RWPE2 (cell line): ENCODE measurements at regions not wholly inside any gene's neighbourhood (a gene's known extent, or its start where the extent isn't known, plus 50 kb on each side); places are given as distances from the start of the nearest gene placed in this dataset.

Experiments used
- ATAC-seq: fragments of 200-7000 bp; cut with Tn5 transposase; 3 replicates; pipeline ENCODE4 v1.9.1; 2021; ENCODE audit warnings: low read depth
- DNase-seq: peaks from one replicate; pipeline ENCODE4 v3.0.0-alpha.2; 2020; ENCODE audit warnings: low spot score
- H3K27ac ChIP-seq: fragments of 450-650 bp; 2 replicates; pipeline ENCODE4 v1.5.1; 2017; ENCODE audit warnings: mild to moderate bottlenecking; ENCODE audit not compliant: poor library complexity, severe bottlenecking
- H3K27me3 ChIP-seq: fragments of 250-450 bp; sonication (Bioruptor Pico); 2 replicates; pipeline ENCODE4 v1.5.1; 2021; ENCODE audit warnings: mild to moderate bottlenecking, moderate library complexity; ENCODE audit not compliant: insufficient read depth, poor library complexity, severe bottlenecking
- H3K36me3 ChIP-seq: fragments of 250-450 bp; sonication (Bioruptor Pico); 2 replicates; pipeline ENCODE4 v1.5.1; 2020; ENCODE audit warnings: low read depth, mild to moderate bottlenecking, moderate library complexity
- H3K4me1 ChIP-seq: fragments of 250-450 bp; sonication (Bioruptor Pico); 2 replicates; pipeline ENCODE4 v1.5.1; 2021; ENCODE audit warnings: mild to moderate bottlenecking, moderate library complexity; ENCODE audit not compliant: insufficient read depth, poor library complexity, severe bottlenecking
- H3K4me3 ChIP-seq: fragments of 250-450 bp; sonication (Bioruptor Pico); 2 replicates; pipeline ENCODE4 v1.5.1; 2021; ENCODE audit warnings: mild to moderate bottlenecking, moderate library complexity; ENCODE audit not compliant: severe bottlenecking
- H3K9me3 ChIP-seq: fragments of 250-450 bp; sonication (Bioruptor Pico); 2 replicates; pipeline ENCODE4 v1.5.1; 2021; ENCODE audit warnings: mild to moderate bottlenecking, moderate library complexity; ENCODE audit not compliant: severe bottlenecking
- TF ChIP-seq, protein P1 (sequence below): fragments of 450-650 bp; IDR thresholded peaks from one replicate; pipeline ENCODE4 v1.5.1; 2017; ENCODE audit warnings: mild to moderate bottlenecking, moderate library complexity; ENCODE audit not compliant: poor library complexity, severe bottlenecking

- Histone ChIP-seq H3K4me1 (no peaks in the 10 kb centered on the region), H3K4me3 (no peak overlapping the region), H3K27me3 (no peaks in the 10 kb centered on the region), H3K27ac (no peak overlapping the region), H3K36me3 (no peaks in the 10 kb centered on the region), H3K9me3 (no peaks in the 10 kb centered on the region)
- TF ChIP-seq, protein P1, sequence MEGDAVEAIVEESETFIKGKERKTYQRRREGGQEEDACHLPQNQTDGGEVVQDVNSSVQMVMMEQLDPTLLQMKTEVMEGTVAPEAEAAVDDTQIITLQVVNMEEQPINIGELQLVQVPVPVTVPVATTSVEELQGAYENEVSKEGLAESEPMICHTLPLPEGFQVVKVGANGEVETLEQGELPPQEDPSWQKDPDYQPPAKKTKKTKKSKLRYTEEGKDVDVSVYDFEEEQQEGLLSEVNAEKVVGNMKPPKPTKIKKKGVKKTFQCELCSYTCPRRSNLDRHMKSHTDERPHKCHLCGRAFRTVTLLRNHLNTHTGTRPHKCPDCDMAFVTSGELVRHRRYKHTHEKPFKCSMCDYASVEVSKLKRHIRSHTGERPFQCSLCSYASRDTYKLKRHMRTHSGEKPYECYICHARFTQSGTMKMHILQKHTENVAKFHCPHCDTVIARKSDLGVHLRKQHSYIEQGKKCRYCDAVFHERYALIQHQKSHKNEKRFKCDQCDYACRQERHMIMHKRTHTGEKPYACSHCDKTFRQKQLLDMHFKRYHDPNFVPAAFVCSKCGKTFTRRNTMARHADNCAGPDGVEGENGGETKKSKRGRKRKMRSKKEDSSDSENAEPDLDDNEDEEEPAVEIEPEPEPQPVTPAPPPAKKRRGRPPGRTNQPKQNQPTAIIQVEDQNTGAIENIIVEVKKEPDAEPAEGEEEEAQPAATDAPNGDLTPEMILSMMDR = no peak
- ATAC-seq = no peak
- DNase-seq = no peak
Observed at GRCh38 chr4:122050841-122051240, 99.0 kb upstream of the TRPC3 start.

GRCh38 chr4:122047456-122048425, 95.9 kb upstream of the TRPC3 start:
- peaks cover 3% of the 10 kb centered on the region for H3K4me1 ChIP-seq

DNA sequence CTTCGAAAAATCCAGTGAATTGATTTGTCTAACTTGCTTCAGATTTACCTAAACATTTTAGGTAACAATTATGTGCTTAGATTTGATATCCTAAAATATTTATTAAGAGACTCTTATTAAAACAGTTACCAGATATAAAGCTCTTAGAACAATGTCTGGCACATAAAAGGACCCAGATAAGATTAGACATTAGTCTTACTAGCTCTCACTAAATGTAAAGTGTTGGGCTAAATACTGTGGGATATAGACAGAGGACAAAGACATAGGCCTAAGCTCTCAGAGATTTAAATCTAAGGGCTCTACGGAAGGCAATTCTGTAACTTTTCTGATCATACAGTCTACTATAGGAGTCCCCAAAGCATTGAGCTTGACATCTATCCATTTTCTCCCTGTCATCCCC, 94.4 kb upstream of the TRPC3 start:
- no peak for ATAC-seq
- no peak overlapping the region for H3K4me3 ChIP-seq
- peaks cover 3% of the 10 kb centered on the region for H3K4me1 ChIP-seq
- TF ChIP-seq, protein P1 = no peak
- no peak overlapping the region for H3K27ac ChIP-seq
- H3K27me3 ChIP-seq = no peaks in the 10 kb centered on the region
- H3K36me3 ChIP-seq = no peaks in the 10 kb centered on the region
- no peaks in the 10 kb centered on the region for H3K9me3 ChIP-seq
- no peak for DNase-seq

More at GRCh38 chr4:122047456-122048425, 95.9 kb upstream of the TRPC3 start:
- no peaks in the 10 kb centered on the region for H3K9me3 ChIP-seq
- TF ChIP-seq, protein P1 = no peak
- no peak overlapping the region for H3K4me3 ChIP-seq
- no peaks in the 10 kb centered on the region for H3K36me3 ChIP-seq
- no peak for DNase-seq
- no peaks in the 10 kb centered on the region for H3K27me3 ChIP-seq
- no peak overlapping the region for H3K27ac ChIP-seq
- no peak for ATAC-seq

- DNase-seq = peak; percentile 93
- peak; percentile 93 for ATAC-seq
- Histone ChIP-seq H3K9me3 (no peaks in the 10 kb centered on the region), H3K27me3 (no peaks in the 10 kb centered on the region), H3K4me1 (peaks cover 3% of the 10 kb centered on the region), H3K36me3 (no peaks in the 10 kb centered on the region), H3K27ac (no peak overlapping the region), H3K4me3 (no peak overlapping the region)
- TF ChIP-seq, protein P1 = no peak
Observed at GRCh38 chr4:122045533-122045932, 93.7 kb upstream of the TRPC3 start.

GRCh38 chr4:122044501-122044900, 92.6 kb upstream of the TRPC3 start:
- Histone ChIP-seq H3K36me3 (no peaks in the 10 kb centered on the region), H3K4me3 (no peak overlapping the region), H3K27me3 (no peaks in the 10 kb centered on the region), H3K27ac (no peak overlapping the region), H3K9me3 (no peaks in the 10 kb centered on the region), H3K4me1 (peaks cover 3% of the 10 kb centered on the region)
- no peak for ATAC-seq
- TF ChIP-seq, protein P1 = no peak
- DNase-seq = no peak
